ENCODE measurements at regions not wholly inside any gene's neighbourhood (a gene's known extent, or its start where the extent isn't known, plus 50 kb on each side); places are given as distances from the start of the nearest gene placed in this dataset.

DNA sequence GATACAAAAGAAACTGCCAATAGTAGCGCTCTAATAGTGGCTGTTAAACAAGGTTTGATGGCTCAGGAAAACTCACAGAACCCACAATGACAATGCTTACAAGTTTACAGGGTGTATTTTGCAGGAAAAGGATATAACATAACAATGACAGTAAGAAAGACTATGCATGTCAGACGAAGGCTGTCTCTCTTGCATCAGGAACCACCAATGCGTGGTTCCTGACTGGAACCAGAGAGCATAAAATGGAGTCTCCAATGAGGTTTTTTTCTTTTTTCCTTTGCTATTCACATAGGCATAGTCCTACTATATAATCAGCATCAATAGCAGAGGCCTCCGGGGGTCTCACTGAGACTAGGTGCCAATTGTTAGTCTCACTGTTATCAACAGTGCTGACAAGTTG, 120.4 kb upstream of the STEAP1 start:
- DNase-seq (ENCODE audit: low spot score) (no peak), ATAC-seq (peak; percentile 60)
- Mint-ChIP-seq H3K4me3 (no peak overlapping the region), H3K27ac (no peak overlapping the region), H3K36me3 (no peaks in the 10 kb centered on the region), H3K9me3 (peaks cover 6% of the 10 kb centered on the region), H3K27me3 (ENCODE audit: low read depth) (no peaks in the 10 kb centered on the region), H3K4me1 (0 out of 2 replicates have a peak, but pooled peaks cover 2% of the 10 kb centered on the region)
- ChIA-PET POLR2A (no interaction called here), CTCF (no interaction called here)
- no peak for TF ChIP-seq SMAD3 (CRISPR knock-in tag; IDR thresholded peaks at IDR 0.05; ENCODE audit: borderline replicate concordance)
- no peak for TF ChIP-seq NR1H2 (CRISPR knock-in tag; IDR thresholded peaks at IDR 0.05)
- TF ChIP-seq CBFB (CRISPR knock-in tag; IDR thresholded peaks at IDR 0.05; ENCODE audit: low read depth), result no peak
- TF ChIP-seq CREB1 (CRISPR knock-in tag; IDR thresholded peaks at IDR 0.05), result no peak
- TF ChIP-seq EMX1 (CRISPR knock-in tag; IDR thresholded peaks at IDR 0.05), result no peak
- no peak for TF ChIP-seq HMGXB4 (CRISPR knock-in tag; IDR thresholded peaks at IDR 0.05)
- no peak for TF ChIP-seq AR (CRISPR knock-in tag; IDR thresholded peaks at IDR 0.05)
- TF ChIP-seq GTF2I (CRISPR knock-in tag; conservative IDR thresholded peaks at IDR 0.05), result no peak

DNA sequence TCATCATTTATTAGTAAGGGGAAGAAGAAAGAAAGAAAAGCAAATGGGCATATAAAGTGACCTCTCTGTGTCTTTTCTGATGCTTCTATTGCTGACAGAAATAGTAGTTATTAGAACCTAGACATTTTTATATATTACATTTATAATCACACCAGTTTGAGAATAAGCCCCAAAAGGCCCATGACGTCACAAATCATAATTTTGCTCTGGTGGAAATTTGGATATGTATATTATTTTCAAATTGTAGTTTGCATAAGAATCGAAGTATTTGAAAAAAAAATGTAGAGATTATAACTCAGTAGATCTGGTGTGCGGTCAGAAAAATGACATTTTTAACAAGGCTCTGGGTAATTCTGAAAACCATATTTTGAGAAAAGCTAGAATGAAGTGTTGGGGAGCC, 101.2 kb upstream of the STEAP1 start:
- POLR2A ChIA-PET, result no interaction called here
- Mint-ChIP-seq H3K27me3 (ENCODE audit: low read depth) (no peaks in the 10 kb centered on the region), H3K36me3 (no peaks in the 10 kb centered on the region), H3K27ac (no peak overlapping the region), H3K4me1 (no peaks in the 10 kb centered on the region), H3K4me3 (no peak overlapping the region), H3K9me3 (no peaks in the 10 kb centered on the region; the same call in 1 of the 2 replicates)
- CTCF ChIA-PET, result no interaction called here
- ATAC-seq, result no peak
- no peak for DNase-seq (ENCODE audit: low spot score)
- TF ChIP-seq ZNF138 (CRISPR knock-in tag; conservative IDR thresholded peaks at IDR 0.05), result no peak

DNA sequence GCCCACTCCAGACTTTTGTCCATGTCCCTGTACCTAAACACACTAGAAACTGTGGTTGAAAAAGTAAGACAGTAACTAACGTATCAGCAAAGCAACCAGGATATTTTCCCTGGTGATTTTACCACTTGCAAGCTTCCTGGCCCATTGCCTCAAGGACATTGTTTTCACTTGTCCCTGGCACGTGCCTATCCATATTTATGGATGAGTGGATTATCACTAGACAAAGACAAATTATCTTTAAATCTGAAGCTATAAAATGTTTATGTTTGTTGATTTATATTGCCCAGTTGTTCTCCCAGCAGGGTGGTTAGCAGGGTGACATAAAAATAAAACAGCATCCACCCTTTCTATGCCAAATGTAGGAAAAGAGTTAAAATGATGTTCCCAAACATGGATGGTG, 93.2 kb upstream of the STEAP1 start:
- CTCF ChIA-PET, result no interaction called here
- ATAC-seq (no peak), DNase-seq (ENCODE audit: low spot score) (no peak)
- Mint-ChIP-seq H3K4me3 (no peak overlapping the region), H3K36me3 (no peaks in the 10 kb centered on the region), H3K9me3 (no peaks in the 10 kb centered on the region), H3K4me1 (no peaks in the 10 kb centered on the region), H3K27ac (no peak overlapping the region), H3K27me3 (ENCODE audit: low read depth) (no peaks in the 10 kb centered on the region)
- no peak for TF ChIP-seq ZNF263 (CRISPR knock-in tag; IDR thresholded peaks at IDR 0.05; ENCODE audit: low read depth)
- no peak for TF ChIP-seq E2F1 (CRISPR knock-in tag; IDR thresholded peaks at IDR 0.05)
- TF ChIP-seq, protein P1, sequence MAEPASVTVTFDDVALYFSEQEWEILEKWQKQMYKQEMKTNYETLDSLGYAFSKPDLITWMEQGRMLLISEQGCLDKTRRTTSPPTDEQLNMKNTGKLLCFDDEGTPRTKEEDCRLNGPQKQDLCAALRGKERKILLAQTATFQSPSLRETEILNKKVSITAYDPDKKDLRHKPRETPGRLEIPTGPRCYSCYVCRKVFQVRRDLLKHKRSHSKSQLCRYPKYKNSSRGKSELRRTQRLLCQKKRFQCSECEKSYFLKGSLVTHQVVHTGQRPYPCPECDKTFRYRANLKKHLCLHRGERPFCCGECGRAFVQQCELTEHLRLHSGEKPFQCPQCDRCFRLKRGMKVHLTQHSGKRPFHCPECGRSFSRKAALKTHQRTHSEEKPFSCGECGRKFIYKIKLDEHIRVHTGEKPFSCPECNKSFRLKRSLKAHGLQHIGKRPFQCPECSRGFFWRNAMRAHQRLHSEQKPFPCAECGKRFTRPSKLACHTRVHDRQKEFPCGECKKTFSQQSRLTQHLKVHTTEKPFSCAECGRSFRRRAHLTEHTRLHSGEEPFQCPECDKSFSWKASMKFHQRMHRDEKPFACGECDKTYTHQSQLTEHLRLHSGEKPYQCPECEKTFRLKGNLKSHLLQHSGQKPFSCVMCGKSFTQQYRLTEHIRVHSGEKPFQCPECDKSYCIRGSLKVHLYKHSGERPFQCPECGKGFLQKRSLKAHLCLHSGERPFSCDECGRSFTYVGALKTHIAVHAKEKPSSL (CRISPR knock-in tag; conservative IDR thresholded peaks at IDR 0.05), result no peak
- POLR2A ChIA-PET, result no interaction called here

- peaks cover 5% of the 10 kb centered on the region for H3K4me1 Mint-ChIP-seq
These were observed 89.9 kb upstream of the STEAP1 start for GRCh38 chr7:90064370-90064769.

More at GRCh38 chr7:90064370-90064769, 89.9 kb upstream of the STEAP1 start:
- POLR2A ChIA-PET, result no interaction called here
- ATAC-seq (no peak), DNase-seq (ENCODE audit: low spot score) (no peak)
- Mint-ChIP-seq H3K27me3 (ENCODE audit: low read depth) (no peaks in the 10 kb centered on the region), H3K27ac (no peak overlapping the region), H3K36me3 (no peaks in the 10 kb centered on the region), H3K4me3 (no peak overlapping the region), H3K9me3 (no peaks in the 10 kb centered on the region)
- TF ChIP-seq NR2C2 (CRISPR knock-in tag; IDR thresholded peaks at IDR 0.05) (no peak), GTF2I (CRISPR knock-in tag; conservative IDR thresholded peaks at IDR 0.05) (no peak), AR (CRISPR knock-in tag; IDR thresholded peaks at IDR 0.05) (no peak)
- TF ChIP-seq, protein P2, sequence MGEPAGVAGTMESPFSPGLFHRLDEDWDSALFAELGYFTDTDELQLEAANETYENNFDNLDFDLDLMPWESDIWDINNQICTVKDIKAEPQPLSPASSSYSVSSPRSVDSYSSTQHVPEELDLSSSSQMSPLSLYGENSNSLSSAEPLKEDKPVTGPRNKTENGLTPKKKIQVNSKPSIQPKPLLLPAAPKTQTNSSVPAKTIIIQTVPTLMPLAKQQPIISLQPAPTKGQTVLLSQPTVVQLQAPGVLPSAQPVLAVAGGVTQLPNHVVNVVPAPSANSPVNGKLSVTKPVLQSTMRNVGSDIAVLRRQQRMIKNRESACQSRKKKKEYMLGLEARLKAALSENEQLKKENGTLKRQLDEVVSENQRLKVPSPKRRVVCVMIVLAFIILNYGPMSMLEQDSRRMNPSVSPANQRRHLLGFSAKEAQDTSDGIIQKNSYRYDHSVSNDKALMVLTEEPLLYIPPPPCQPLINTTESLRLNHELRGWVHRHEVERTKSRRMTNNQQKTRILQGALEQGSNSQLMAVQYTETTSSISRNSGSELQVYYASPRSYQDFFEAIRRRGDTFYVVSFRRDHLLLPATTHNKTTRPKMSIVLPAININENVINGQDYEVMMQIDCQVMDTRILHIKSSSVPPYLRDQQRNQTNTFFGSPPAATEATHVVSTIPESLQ (CRISPR knock-in tag; IDR thresholded peaks at IDR 0.05), result no peak
- CTCF ChIA-PET, result no interaction called here

Measured in WTC11 (cell line).